Endothelial cell of umbilical vein (primary cell): ENCODE measurements at regions not wholly inside any gene's neighbourhood (a gene's known extent, or its start where the extent isn't known, plus 50 kb on each side); places are given as distances from the start of the nearest gene placed in this dataset.

Experiments
- BruUV-seq: library from RNA; stranded (reverse); fragments of 400-500 nt; replicated peaks from 2 replicates; lab custom pipeline; 2021; lab: Mats Ljungman, UMichigan
- CTCF ChIA-PET: fragments of 300-600, 350-600 bp; sonication (Branson Sonifier 250); formaldehyde crosslinking; loops from one replicate; lab custom pipeline; 2021; ENCODE audit warnings: antibody characterized with exemption, inconsistent platforms; lab: Charles Lee
- POLR2A ChIA-PET: fragments of 300-600, 350-600 bp; sonication (Branson Sonifier 250); formaldehyde crosslinking; loops from one replicate; lab custom pipeline; 2021; ENCODE audit warnings: antibody characterized with exemption, inconsistent platforms; lab: Charles Lee
- DNase-seq: peaks from one replicate; pipeline ENCODE4 v3.0.0-alpha.2; 2011; ENCODE audit warnings: low read depth, low spot score
- FAIRE-seq: peaks from 2 replicates; lab custom pipeline; 2011; peaks lifted over from hg19 to GRCh38; lab: Jason Lieb, UNC
- H2AFZ ChIP-seq: 2 replicates; pipeline ENCODE4 v1.6.0; 2012; ENCODE audit warnings: low read depth, low read length, control low read depth, inconsistent platforms
- H3K27ac ChIP-seq: 2 replicates; pipeline ENCODE4 v1.5.1; 2011; ENCODE audit warnings: low read depth, mild to moderate bottlenecking, control low read depth, low read length, moderate library complexity; ENCODE audit not compliant: insufficient read depth
- H3K27me3 ChIP-seq, 2 experiments: 2 replicates each; pipeline versions ENCODE4 v1.6.0 to v1.6.1; 2011; ENCODE audit warnings: low read length in 2 of 2, mixed read lengths in 1 of 2; ENCODE audit not compliant: control insufficient read depth in 2 of 2, insufficient read depth in 2 of 2
- H3K36me3 ChIP-seq, 2 experiments: 2 replicates in 1 of 2; 3 replicates in 1 of 2; pipeline ENCODE4 v1.5.1; 2011; ENCODE audit warnings: low read length in 2 of 2, mild to moderate bottlenecking in 1 of 2, moderate library complexity in 1 of 2; ENCODE audit not compliant: control insufficient read depth in 2 of 2, insufficient read depth in 2 of 2; ENCODE audit errors: extremely low read depth in 1 of 2
- H3K4me1 ChIP-seq: 3 replicates; pipeline ENCODE4 v1.5.1; 2011; ENCODE audit warnings: mild to moderate bottlenecking, low read length; ENCODE audit not compliant: control insufficient read depth, insufficient read depth; ENCODE audit errors: extremely low read depth
- H3K4me2 ChIP-seq: 2 replicates; pipeline ENCODE4 v1.6.1; 2011; ENCODE audit warnings: low read length, control low read depth, mixed read lengths; ENCODE audit not compliant: insufficient read depth
- H3K4me3 ChIP-seq, 3 experiments: fragments of 200-600 bp in 1 of 3; sonication (generic), shearing (Covaris generic) in 1 of 3; replicated peaks in 1 of 3; 2 replicates each; pipeline ENCODE4 v1.5.1; 2011 to 2016; ENCODE audit warnings: control low read depth in 3 of 3, low read length in 3 of 3, mild to moderate bottlenecking in 2 of 3, inconsistent platforms in 1 of 3, low read depth in 1 of 3, moderate library complexity in 1 of 3; ENCODE audit not compliant: insufficient read depth in 1 of 3
- H3K79me2 ChIP-seq: 2 replicates; pipeline ENCODE4 v1.6.0; 2012; ENCODE audit warnings: low read length, inconsistent platforms; ENCODE audit not compliant: control insufficient read depth, insufficient read depth
- H3K9ac ChIP-seq: replicated peaks from 2 replicates; pipeline ENCODE3; 2011; ENCODE audit warnings: low read length, control low read depth; ENCODE audit not compliant: insufficient read depth; ENCODE audit errors: extremely low read depth
- H3K9me1 ChIP-seq: replicated peaks from 3 replicates; pipeline ENCODE4 v1.6.0; 2011; ENCODE audit warnings: mild to moderate bottlenecking, low read length; ENCODE audit not compliant: control insufficient read depth, insufficient read depth; ENCODE audit errors: extremely low read depth
- H3K9me3 ChIP-seq: replicated peaks from 2 replicates; pipeline ENCODE4 v1.5.1; 2012; ENCODE audit warnings: low read length, inconsistent platforms; ENCODE audit not compliant: control insufficient read depth, insufficient read depth
- H4K20me1 ChIP-seq: replicated peaks from 2 replicates; pipeline ENCODE3; 2011; ENCODE audit warnings: mild to moderate bottlenecking, low read length; ENCODE audit not compliant: control insufficient read depth, insufficient read depth; ENCODE audit errors: extremely low read depth
- CTCF ChIP-seq, 2 donors: IDR thresholded peaks; 1 replicate in 1 of 2; 2 replicates in 1 of 2; pipeline ENCODE4 v1.5.1; 2011; ENCODE audit warnings: low read length in 2 of 2, mild to moderate bottlenecking in 2 of 2, moderate library complexity in 2 of 2, control low read depth in 1 of 2, inconsistent platforms in 1 of 2, low read depth in 1 of 2; ENCODE audit not compliant: insufficient read depth in 1 of 2; ENCODE audit errors: extremely low read depth in 1 of 2
- EZH2 ChIP-seq: IDR thresholded peaks from 2 replicates; pipeline ENCODE4 v1.6.1; 2012; ENCODE audit warnings: borderline replicate concordance, low read depth, mild to moderate bottlenecking, moderate library complexity, low read length, inconsistent platforms; ENCODE audit not compliant: severe bottlenecking
- FOS ChIP-seq: IDR thresholded peaks from 2 replicates; pipeline ENCODE4 v1.6.1; 2011; ENCODE audit warnings: mild to moderate bottlenecking, low read length, moderate library complexity, borderline replicate concordance; ENCODE audit not compliant: insufficient read depth
- GATA2 ChIP-seq: IDR thresholded peaks from 2 replicates; pipeline ENCODE4 v1.7.0; 2011; ENCODE audit warnings: low read depth, mild to moderate bottlenecking, moderate library complexity, mixed read lengths, low read length; ENCODE audit not compliant: insufficient read length, insufficient read depth
- JUN ChIP-seq: IDR thresholded peaks from 2 replicates; pipeline ENCODE4 v1.6.1; 2011; ENCODE audit warnings: borderline replicate concordance, low read depth; ENCODE audit not compliant: insufficient read length, insufficient read depth
- MYC ChIP-seq: IDR thresholded peaks from one replicate; pipeline ENCODE4 v1.6.1; 2011; ENCODE audit warnings: mild to moderate bottlenecking, low read depth, low read length
- POLR2A ChIP-seq: IDR thresholded peaks from 2 replicates; pipeline ENCODE4 v1.6.1; 2012; ENCODE audit warnings: low read depth, mild to moderate bottlenecking, control low read depth, low read length
- POLR2AphosphoS5 ChIP-seq: IDR thresholded peaks from 2 replicates; pipeline ENCODE4 v1.6.1; 2012; ENCODE audit warnings: low read depth, mild to moderate bottlenecking, control low read depth, low read length, moderate library complexity; ENCODE audit not compliant: insufficient read depth
- dilution Hi-C: fragments of 300-500 bp; cut with MboI; formaldehyde crosslinking; loops from one replicate; pipeline ENCODE4 v1.15.0; 2019; ENCODE audit warnings: low sequenced_read_pairs; ENCODE audit not compliant: extremely low pct_ligation_motif_present
- intact Hi-C: fragments of 100-400 bp; cut with micrococcal nuclease; formaldehyde crosslinking; loops from one replicate; pipeline ENCODE4 v1.10.0; 2022
- TF ChIP-seq, protein P1 (sequence below): IDR thresholded peaks from 2 replicates; pipeline ENCODE4 v1.6.1; 2011; ENCODE audit not compliant: insufficient read depth, insufficient read length

DNA sequence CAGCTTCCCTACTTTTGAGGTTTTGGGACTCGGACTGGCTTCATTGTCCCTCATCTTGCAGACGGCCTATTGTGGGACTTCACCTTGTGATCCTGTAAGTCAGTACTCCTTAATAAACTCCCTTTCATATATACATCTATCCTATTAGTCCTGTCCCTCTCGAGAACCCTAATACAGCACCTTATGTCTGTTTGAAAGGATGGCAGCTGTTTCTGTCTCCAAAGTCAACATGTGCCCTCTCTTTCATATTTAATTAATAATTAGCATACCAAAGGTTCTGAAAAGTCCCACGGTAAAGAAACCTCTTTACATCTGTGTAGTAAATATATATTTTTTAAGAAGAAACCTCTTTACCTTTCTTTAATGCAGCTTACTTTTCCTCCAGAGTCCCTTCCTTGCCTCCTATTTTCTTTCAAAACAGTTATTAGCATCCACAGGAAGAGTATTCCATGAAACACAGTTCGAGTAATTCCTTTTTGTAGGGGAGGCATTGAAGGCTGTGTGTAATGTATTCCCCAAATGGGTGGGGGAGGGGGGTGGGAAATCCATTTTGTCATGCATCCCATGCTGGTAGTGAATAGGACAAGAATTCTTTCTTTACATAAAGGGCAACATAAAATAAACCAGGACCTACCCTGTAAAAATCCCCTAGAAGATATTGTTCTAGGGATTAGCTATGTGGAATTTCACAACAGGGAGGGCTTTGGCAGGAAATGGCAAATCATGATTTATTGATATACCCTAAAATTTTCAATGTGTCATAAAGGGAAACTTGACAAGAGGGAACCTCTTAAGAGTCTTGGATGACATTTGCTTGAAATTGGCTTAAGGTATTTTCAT lies 241.5 kb downstream of the SUDS3 start:
- H3K36me3 ChIP-seq = no peaks in the 10 kb centered on the region
- no peak overlapping the region for H2AFZ ChIP-seq
- H3K9ac ChIP-seq = no peak overlapping the region
- intact Hi-C loops (no loop called here), dilution Hi-C loops (no loop called here)
- TF ChIP-seq EZH2 = no peak
- no peak for TF ChIP-seq MYC
- TF ChIP-seq POLR2A = no peak
- TF ChIP-seq, protein P1, sequence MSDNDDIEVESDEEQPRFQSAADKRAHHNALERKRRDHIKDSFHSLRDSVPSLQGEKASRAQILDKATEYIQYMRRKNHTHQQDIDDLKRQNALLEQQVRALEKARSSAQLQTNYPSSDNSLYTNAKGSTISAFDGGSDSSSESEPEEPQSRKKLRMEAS = no peak
- no peak for TF ChIP-seq FOS
- no peak for TF ChIP-seq JUN
- no peak for TF ChIP-seq POLR2AphosphoS5
- no peak for TF ChIP-seq CTCF (IDR thresholded peaks at IDR 0.05; ENCODE audit: extremely low read depth in 1 of 2, insufficient read depth in 1 of 2, low read depth in 1 of 2, low read length in 2 of 2)
- no peak for TF ChIP-seq GATA2
- H3K4me2 ChIP-seq = no peak overlapping the region
- POLR2A ChIA-PET = no interaction called here
- no peaks in the 10 kb centered on the region for H3K79me2 ChIP-seq
- no peak for FAIRE-seq
- no peak for DNase-seq
- CTCF ChIA-PET = no interaction called here
- no peaks in the 10 kb centered on the region for H3K27me3 ChIP-seq
- no peaks in the 10 kb centered on the region for H3K9me1 ChIP-seq
- peaks cover 2% of the 10 kb centered on the region for H3K9me3 ChIP-seq
- H4K20me1 ChIP-seq = no peaks in the 10 kb centered on the region
- no peak overlapping the region for H3K4me3 ChIP-seq
- H3K4me1 ChIP-seq = no peaks in the 10 kb centered on the region
- no TSS peak for BruUV-seq
- H3K27ac ChIP-seq = no peak overlapping the region
